GM06990 (cell line): ENCODE measurements at regions not wholly inside any gene's neighbourhood (a gene's known extent, or its start where the extent isn't known, plus 50 kb on each side); places are given as distances from the start of the nearest gene placed in this dataset.

ENCODE experiments used
- DNase-seq: peaks from one replicate; pipeline ENCODE4 v3.0.0-alpha.2; 2011; ENCODE audit not compliant: insufficient read length; ENCODE audit errors: extremely low read depth
- H3K27me3 ChIP-seq: replicated peaks from 2 replicates; pipeline ENCODE4 v1.6.0; 2011; ENCODE audit warnings: low read length; ENCODE audit not compliant: control insufficient read depth, insufficient read depth
- H3K36me3 ChIP-seq: 2 replicates; pipeline ENCODE4 v1.5.1; 2011; ENCODE audit warnings: low read length; ENCODE audit not compliant: control insufficient read depth, insufficient read depth
- H3K4me3 ChIP-seq: replicated peaks from 2 replicates; pipeline ENCODE4 v1.5.1; 2011; ENCODE audit warnings: low read depth, mild to moderate bottlenecking, control low read depth, low read length
- CTCF ChIP-seq: IDR thresholded peaks from 2 replicates; pipeline ENCODE4 v1.5.1; 2011; ENCODE audit warnings: low read length, control low read depth, mild to moderate bottlenecking, inconsistent platforms; ENCODE audit not compliant: insufficient read depth, poor library complexity, severe bottlenecking

GRCh38 chr16:72552654-72553053 is 380.7 kb upstream of the PMFBP1 start:
- H3K27me3 ChIP-seq = no peaks in the 10 kb centered on the region
- no peak for TF ChIP-seq CTCF
- no peak overlapping the region for H3K4me3 ChIP-seq
- H3K36me3 ChIP-seq = no peaks in the 10 kb centered on the region
- DNase-seq = no peak

- Histone ChIP-seq H3K4me3 (no peak overlapping the region), H3K36me3 (no peaks in the 10 kb centered on the region), H3K27me3 (no peaks in the 10 kb centered on the region)
- no peak for TF ChIP-seq CTCF
- no peak for DNase-seq
Measured at GRCh38 chr16:72551649-72552048, 379.7 kb upstream of the PMFBP1 start.

- no peak for TF ChIP-seq CTCF
Measured at GRCh38 chr16:72549878-72550277, 377.9 kb upstream of the PMFBP1 start.

GRCh38 chr16:72542102-72542501 is 370.1 kb upstream of the PMFBP1 start:
- TF ChIP-seq CTCF = no peak
- no peak for DNase-seq
- H3K4me3 ChIP-seq = no peak overlapping the region
- no peaks in the 10 kb centered on the region for H3K27me3 ChIP-seq
- no peaks in the 10 kb centered on the region for H3K36me3 ChIP-seq

More at GRCh38 chr16:72549878-72550277, 377.9 kb upstream of the PMFBP1 start:
- Histone ChIP-seq H3K4me3 (no peak overlapping the region), H3K36me3 (no peaks in the 10 kb centered on the region), H3K27me3 (no peaks in the 10 kb centered on the region)
- DNase-seq = no peak

GRCh38 chr16:72537664-72538063 is 365.7 kb upstream of the PMFBP1 start:
- Histone ChIP-seq H3K36me3 (no peaks in the 10 kb centered on the region), H3K27me3 (no peaks in the 10 kb centered on the region), H3K4me3 (no peak overlapping the region)
- no peak for TF ChIP-seq CTCF
- no peak for DNase-seq

- DNase-seq = no peak
- H3K27me3 ChIP-seq = no peaks in the 10 kb centered on the region
- no peak overlapping the region for H3K4me3 ChIP-seq
- no peaks in the 10 kb centered on the region for H3K36me3 ChIP-seq
- TF ChIP-seq CTCF = no peak
Measured at GRCh38 chr16:72536723-72537435, 364.9 kb upstream of the PMFBP1 start.
